Putamen (tissue), 1 donor: ENCODE measurements at regions not wholly inside any gene's neighbourhood (a gene's known extent, or its start where the extent isn't known, plus 50 kb on each side); places are given as distances from the start of the nearest gene placed in this dataset.

Experiments used
- DNase-seq: peaks from one replicate; pipeline ENCODE4 v3.0.0-alpha.2; 2016; ENCODE audit warnings: low spot score

- DNase-seq, result no peak
These were observed 395.9 kb upstream of the CDH9 start for GRCh38 chr5:27434335-27434734.

- no peak for DNase-seq
These were observed 375.7 kb upstream of the CDH9 start for GRCh38 chr5:27414099-27414498.

GRCh38 chr5:27412384-27412783 lies 374.0 kb upstream of the CDH9 start:
- no peak for DNase-seq

- no peak for DNase-seq
These were observed 367.6 kb upstream of the CDH9 start for GRCh38 chr5:27406020-27406419.

- DNase-seq, result no peak
These were observed 365.0 kb upstream of the CDH9 start for GRCh38 chr5:27403243-27403882.

GRCh38 chr5:27402828-27403227 lies 364.4 kb upstream of the CDH9 start:
- DNase-seq, result no peak

- DNase-seq, result no peak
These were observed 358.6 kb upstream of the CDH9 start for GRCh38 chr5:27396998-27397397.

- no peak for DNase-seq
These were observed 354.3 kb upstream of the CDH9 start for GRCh38 chr5:27392716-27393115.

GRCh38 chr5:27389696-27390095 lies 351.3 kb upstream of the CDH9 start:
- DNase-seq, result no peak

- no peak for DNase-seq
These were observed 350.4 kb upstream of the CDH9 start for GRCh38 chr5:27388755-27389154.

GRCh38 chr5:27387535-27388073 lies 349.2 kb upstream of the CDH9 start:
- no peak for DNase-seq

- DNase-seq, result no peak
These were observed 343.3 kb upstream of the CDH9 start for GRCh38 chr5:27381686-27382085.

GRCh38 chr5:27377626-27378025 lies 339.2 kb upstream of the CDH9 start:
- no peak for DNase-seq

GRCh38 chr5:27353970-27354369 lies 315.6 kb upstream of the CDH9 start:
- DNase-seq, result no peak

GRCh38 chr5:27353540-27353939 lies 315.2 kb upstream of the CDH9 start:
- no peak for DNase-seq

- no peak for DNase-seq
These were observed 303.0 kb upstream of the CDH9 start for GRCh38 chr5:27341342-27341741.

- no peak for DNase-seq
These were observed 298.4 kb upstream of the CDH9 start for GRCh38 chr5:27336817-27337216.

GRCh38 chr5:27328480-27328879 lies 290.1 kb upstream of the CDH9 start:
- DNase-seq, result no peak

GRCh38 chr5:27325513-27325912 lies 287.1 kb upstream of the CDH9 start:
- DNase-seq, result no peak

GRCh38 chr5:27318701-27319100 lies 280.3 kb upstream of the CDH9 start:
- no peak for DNase-seq

- no peak for DNase-seq
These were observed 277.9 kb upstream of the CDH9 start for GRCh38 chr5:27316271-27316650.

GRCh38 chr5:27315363-27316270 lies 277.2 kb upstream of the CDH9 start:
- no peak for DNase-seq

GRCh38 chr5:27313549-27313948 lies 275.2 kb upstream of the CDH9 start:
- no peak for DNase-seq
